ENCODE measurements at regions not wholly inside any gene's neighbourhood (a gene's known extent, or its start where the extent isn't known, plus 50 kb on each side); places are given as distances from the start of the nearest gene placed in this dataset.

- no peak for DNase-seq (ENCODE audit: low read depth in 2 of 2)
Observed at GRCh38 chr6:92380803-92381601, 1038.4 kb downstream of the EPHA7 start.

GRCh38 chr6:92377137-92377536, 1042.2 kb downstream of the EPHA7 start:
- DNase-seq (ENCODE audit: low read depth in 2 of 2), result no peak

- DNase-seq (ENCODE audit: low read depth in 2 of 2), result no peak
Observed at GRCh38 chr6:92376691-92377090, 1042.7 kb downstream of the EPHA7 start.

DNA sequence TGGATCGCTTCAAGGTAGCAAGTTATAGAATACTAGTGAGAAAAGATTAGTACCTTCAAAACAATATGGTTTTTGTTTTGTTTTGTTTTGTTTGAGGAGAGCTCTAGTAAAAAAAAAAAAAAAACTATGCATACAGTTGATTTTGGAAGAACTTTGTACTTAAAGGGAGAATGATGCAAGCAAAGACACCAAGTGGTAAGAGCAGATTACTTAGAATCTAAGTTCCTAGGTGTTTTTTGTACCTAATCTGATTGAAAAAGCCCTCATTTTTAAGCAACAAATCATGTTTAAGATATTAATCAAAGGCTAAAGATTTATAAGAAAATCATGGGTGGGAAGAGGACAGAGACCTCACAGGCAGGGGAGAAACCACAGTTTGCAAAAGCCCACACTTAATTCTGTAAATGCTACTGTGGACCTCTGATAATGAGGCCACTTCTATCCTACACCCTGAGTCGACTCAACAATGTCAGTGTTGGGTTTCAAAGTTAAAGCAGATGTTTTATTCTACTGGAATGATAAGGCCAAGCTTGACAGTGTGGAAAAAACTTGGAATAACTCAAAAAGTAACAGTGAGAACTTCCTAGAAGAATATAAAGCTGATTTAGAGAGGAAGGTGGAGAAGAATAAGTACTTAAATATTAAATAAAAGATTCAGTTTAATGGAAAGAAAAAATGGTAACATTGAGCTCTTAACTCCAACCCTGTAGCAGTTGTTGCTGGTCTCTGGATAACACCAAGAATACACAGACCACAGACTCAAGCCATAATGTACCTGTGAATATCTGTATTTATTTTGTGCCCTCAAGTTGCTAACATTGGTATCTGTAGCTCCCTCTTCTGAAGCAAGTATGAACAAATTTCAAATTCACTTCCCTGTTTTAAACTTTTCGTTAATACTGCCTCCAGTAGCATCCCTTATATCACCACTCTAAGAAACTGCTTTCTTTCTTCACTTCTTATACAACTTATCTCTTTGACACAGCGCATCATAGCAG, 1047.8 kb downstream of the EPHA7 start:
- no peak for DNase-seq (ENCODE audit: low read depth in 2 of 2)

GRCh38 chr6:92369309-92369708, 1050.0 kb downstream of the EPHA7 start:
- DNase-seq (ENCODE audit: low read depth in 2 of 2), result no peak

GRCh38 chr6:92364948-92365541, 1054.3 kb downstream of the EPHA7 start:
- no peak for DNase-seq (ENCODE audit: low read depth in 2 of 2)

GRCh38 chr6:92363111-92363510, 1056.2 kb downstream of the EPHA7 start:
- DNase-seq (ENCODE audit: low read depth in 2 of 2), result no peak

DNA sequence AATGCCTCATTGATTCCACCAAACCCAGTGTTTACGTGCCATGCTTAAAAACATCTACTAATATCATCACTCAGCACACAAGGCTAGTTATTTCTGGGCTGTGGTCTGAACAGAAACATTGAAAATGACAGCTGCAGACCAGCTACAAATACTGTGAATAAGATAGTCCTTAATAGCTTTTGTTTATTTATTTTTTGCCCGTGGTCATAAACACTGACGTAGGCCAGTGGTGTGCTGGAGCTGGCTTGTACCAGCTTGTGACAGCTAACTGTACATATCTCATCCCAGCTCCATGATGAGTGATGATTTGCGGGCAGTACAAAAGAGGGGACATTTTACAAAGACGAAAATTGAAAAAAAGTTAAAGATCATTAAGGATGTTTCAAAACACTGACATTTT, 1057.0 kb downstream of the EPHA7 start:
- DNase-seq (ENCODE audit: low read depth in 2 of 2), result no peak

DNA sequence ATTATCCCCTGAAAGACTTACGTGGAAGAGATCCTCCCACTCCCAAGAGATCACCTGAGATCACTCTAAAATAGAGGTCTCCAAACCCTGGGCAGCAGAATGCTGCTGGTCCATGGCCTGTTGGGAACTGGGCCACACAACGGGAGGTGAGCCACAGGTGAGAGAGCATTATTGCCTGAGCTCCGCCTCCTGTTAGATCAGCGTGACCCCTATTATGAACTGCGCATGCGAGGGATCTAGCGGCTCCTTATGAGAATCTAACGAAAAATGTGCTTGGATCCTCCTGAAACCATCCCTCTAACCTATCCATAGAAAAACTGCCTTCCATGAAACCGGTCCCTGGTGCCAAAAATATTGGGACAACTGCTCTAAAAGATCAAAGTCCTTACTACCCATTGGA, 1057.4 kb downstream of the EPHA7 start:
- no peak for DNase-seq (ENCODE audit: low read depth in 2 of 2)

GRCh38 chr6:92354270-92354829, 1065.0 kb downstream of the EPHA7 start:
- DNase-seq (ENCODE audit: low read depth in 2 of 2), result no peak

- no peak for DNase-seq (ENCODE audit: low read depth in 2 of 2)
Observed at GRCh38 chr6:92352130-92352529, 1067.2 kb downstream of the EPHA7 start.

- DNase-seq (ENCODE audit: low read depth in 2 of 2), result no peak
Observed at GRCh38 chr6:92341201-92341600, 1078.2 kb downstream of the EPHA7 start.

- DNase-seq (ENCODE audit: low read depth in 2 of 2), result no peak
Observed at GRCh38 chr6:92339936-92340640, 1079.3 kb downstream of the EPHA7 start.

DNA sequence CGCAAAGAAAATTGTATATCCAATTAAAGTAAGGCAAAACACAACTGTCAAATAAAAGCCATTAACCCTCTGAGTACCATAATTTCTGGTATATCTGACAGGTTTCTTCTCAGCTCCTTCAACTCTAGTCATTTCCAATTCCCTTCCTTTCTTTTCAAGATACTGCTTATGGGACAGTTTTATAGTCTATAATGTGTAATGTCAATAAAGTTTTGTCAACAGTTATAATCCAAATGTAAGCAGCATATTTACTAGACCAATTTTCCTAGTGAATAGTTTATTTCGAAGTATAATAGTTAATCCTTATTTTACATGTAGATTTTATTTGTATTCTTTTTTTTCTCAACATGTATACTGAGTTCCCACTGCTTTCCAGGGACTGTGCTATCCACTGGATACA, 1081.8 kb downstream of the EPHA7 start:
- DNase-seq (ENCODE audit: low read depth in 2 of 2), result no peak

GRCh38 chr6:92329208-92329847, 1090.0 kb downstream of the EPHA7 start:
- DNase-seq (ENCODE audit: low read depth in 2 of 2), result no peak

DNA sequence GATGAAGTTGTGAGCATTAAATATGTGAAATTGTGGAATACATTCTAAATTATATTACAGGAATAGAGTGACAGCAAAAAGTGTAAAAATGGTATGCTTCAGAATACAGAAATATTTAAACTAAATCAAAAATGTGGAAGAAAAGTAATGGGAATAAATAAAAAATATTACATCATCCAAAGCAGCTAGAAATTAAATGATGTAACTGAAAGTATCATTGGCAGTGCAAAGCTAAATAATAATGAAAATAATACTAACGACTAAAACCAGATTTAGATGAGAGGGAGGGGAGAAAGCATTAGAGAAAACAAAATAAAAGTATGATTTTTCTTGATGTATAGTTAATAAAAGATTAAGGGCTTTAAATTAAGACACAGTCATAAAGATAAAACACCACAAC, 1104.0 kb downstream of the EPHA7 start:
- DNase-seq (ENCODE audit: low read depth in 2 of 2), result no peak

DNA sequence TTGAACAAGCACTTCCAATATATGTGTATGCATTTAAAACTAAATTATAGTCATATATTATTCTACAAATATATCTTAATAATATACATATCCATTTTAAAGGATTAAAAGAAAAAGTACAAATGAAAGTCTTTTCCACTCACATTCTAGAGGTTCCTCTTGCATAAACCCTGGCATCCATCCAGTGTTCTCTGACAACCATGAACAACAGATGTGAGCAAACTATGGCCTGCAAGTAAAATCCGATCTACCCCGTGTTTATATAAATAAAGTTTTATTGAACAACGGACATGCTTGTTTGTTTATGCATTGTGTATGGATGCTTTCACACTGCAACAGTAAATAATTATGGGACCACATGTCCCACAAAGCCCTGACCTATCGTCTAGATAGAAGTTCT, 1122.3 kb downstream of the EPHA7 start:
- no peak for DNase-seq (ENCODE audit: low read depth in 2 of 2)

DNA sequence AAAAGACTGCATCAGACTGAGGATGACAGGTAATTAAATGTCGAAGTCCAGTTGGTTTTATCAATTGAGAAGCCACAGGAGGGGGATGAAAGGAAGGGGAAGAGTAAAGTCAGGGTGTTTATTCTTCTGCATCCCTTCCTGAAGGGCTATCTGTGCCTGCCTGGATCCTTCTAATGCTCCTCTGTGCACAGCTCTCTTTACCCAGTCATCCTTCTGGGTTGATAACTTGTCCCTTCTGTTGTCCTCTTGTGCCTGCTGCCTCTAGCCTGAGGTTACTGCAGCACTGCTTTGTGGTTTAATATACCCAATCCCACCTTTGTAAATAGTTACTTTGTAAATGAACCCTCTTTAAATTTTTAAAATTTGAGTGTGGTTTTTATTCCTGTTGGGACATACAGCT, 1127.3 kb downstream of the EPHA7 start:
- DNase-seq (ENCODE audit: low read depth in 2 of 2), result no peak

GRCh38 chr6:92289831-92290230, 1129.5 kb downstream of the EPHA7 start:
- no peak for DNase-seq (ENCODE audit: low read depth in 2 of 2)

GRCh38 chr6:92281571-92282076, 1137.7 kb downstream of the EPHA7 start:
- no peak for DNase-seq (ENCODE audit: low read depth in 2 of 2)

DNA sequence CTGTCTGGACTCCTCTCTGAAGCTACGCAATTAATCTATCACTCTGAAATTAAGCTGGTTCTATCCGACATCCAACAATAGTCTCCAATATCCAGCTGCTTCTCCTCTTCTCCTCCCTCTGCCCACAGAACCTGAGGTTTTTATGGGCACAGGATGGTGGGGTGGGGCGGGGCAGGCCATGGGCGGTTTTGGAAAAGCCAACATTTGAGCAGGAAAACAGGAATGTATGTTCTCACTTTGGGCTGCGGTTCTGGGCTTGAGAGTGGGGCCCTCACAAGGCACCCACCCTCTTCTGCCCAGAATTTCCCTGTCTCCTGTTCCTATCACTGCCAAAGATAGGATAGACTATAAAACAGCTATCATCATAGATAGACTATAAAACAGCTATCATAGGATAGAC, 1144.2 kb downstream of the EPHA7 start:
- no peak for DNase-seq (ENCODE audit: low read depth in 2 of 2)
